Stimulated activated memory B cell treated with anti-CD40 and anti-IgM and Interleukin-4, amounts not matched to agents 10 μg/mL and 1 μg/mL and 100 μg/mL, for 72 hours (primary cell): ENCODE measurements at regions not wholly inside any gene's neighbourhood (a gene's known extent, or its start where the extent isn't known, plus 50 kb on each side); places are given as distances from the start of the nearest gene placed in this dataset.
"Not testable (repeated sequence)": the region's sequence is repeated elsewhere in the genome, so short reads cannot be mapped to it uniquely, and the experiment has no call there.

Experiments used
- ATAC-seq: fragments of 150-1000 bp; cut with Tn5 transposase; 2 replicates; pipeline ENCODE4 v1.10.0; 2021
- H3K27ac Mint-ChIP-seq: one replicate; pipeline ENCODE4 v1.8.0; 2022; ENCODE audit warnings: mild to moderate bottlenecking, mixed read lengths
- H3K27me3 Mint-ChIP-seq: one replicate; pipeline ENCODE4 v1.8.0; 2022; ENCODE audit warnings: mixed read lengths
- H3K36me3 Mint-ChIP-seq: one replicate; pipeline ENCODE4 v1.8.0; 2022; ENCODE audit warnings: mixed read lengths
- H3K4me1 Mint-ChIP-seq: one replicate; pipeline ENCODE4 v1.8.0; 2022; ENCODE audit warnings: mixed read lengths
- H3K4me3 Mint-ChIP-seq: one replicate; pipeline ENCODE4 v1.8.0; 2022; ENCODE audit warnings: mild to moderate bottlenecking, moderate library complexity, mixed read lengths
- H3K9me3 Mint-ChIP-seq: one replicate; pipeline ENCODE4 v1.8.0; 2022; ENCODE audit warnings: mixed read lengths

- no peak for ATAC-seq
- peaks cover 2% of the 10 kb centered on the region for H3K9me3 Mint-ChIP-seq
- no peak overlapping the region for H3K4me3 Mint-ChIP-seq
- H3K36me3 Mint-ChIP-seq: no peaks in the 10 kb centered on the region
- H3K4me1 Mint-ChIP-seq: peaks cover 20% of the 10 kb centered on the region
- H3K27me3 Mint-ChIP-seq: peaks cover 5% of the 10 kb centered on the region
- no peak overlapping the region for H3K27ac Mint-ChIP-seq
These were observed 223.3 kb downstream of the FAM43A start for GRCh38 chr3:194908972-194909371.

DNA sequence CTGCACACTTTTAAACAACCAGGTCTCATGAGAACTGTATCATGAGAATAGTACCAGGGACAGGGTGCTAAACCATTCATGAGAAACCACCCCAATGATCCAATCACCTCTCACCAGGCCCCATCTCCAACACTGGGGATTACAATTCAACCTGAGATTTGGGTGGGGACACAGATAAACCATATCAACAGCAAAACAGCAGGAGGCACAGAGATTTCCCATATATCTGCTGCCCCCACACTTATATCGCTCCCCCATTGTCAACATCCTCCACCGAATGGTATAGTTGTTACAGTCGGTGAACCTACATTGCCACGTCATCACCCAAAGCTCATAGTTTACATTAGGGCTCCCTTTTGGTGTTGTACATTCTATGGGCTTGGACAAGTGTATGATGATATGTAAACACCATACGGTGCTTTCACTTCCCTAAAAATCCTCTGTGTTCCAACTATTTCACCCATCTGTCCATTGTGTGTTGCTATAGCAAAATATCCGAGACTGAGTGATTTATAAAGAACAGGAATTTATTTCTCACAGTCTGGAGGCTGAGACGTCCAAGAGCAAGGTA is 224.8 kb downstream of the FAM43A start:
- Mint-ChIP-seq H3K27ac (no peak overlapping the region), H3K9me3 (peaks cover 2% of the 10 kb centered on the region), H3K36me3 (no peaks in the 10 kb centered on the region), H3K4me3 (no peak overlapping the region), H3K27me3 (peaks cover 5% of the 10 kb centered on the region), H3K4me1 (peaks cover 20% of the 10 kb centered on the region)
- no peak for ATAC-seq

DNA sequence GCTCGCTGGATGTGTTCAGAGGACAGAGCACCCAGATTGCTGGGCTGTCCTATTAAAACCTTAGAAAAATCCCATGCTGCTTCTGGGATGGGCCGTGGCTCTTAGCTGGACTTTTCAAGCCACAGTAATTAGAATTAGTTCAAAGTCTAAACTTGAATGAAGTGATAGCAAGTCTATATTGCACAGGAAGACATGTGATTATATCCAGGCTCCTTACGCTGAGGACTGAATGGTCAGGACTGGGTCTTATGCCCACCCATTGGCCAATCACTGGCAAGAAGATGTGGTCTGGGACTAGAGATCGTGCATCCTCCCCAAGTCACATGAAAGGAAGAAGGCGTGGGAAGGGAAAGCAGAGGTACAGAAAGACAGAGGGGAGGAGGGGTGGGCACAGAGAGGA is 227.6 kb downstream of the FAM43A start:
- Mint-ChIP-seq H3K4me3 (no peak overlapping the region), H3K4me1 (peaks cover 8% of the 10 kb centered on the region), H3K27ac (no peak overlapping the region), H3K27me3 (peaks cover 5% of the 10 kb centered on the region), H3K36me3 (peaks cover 3% of the 10 kb centered on the region), H3K9me3 (peaks cover 6% of the 10 kb centered on the region)
- ATAC-seq: no peak

DNA sequence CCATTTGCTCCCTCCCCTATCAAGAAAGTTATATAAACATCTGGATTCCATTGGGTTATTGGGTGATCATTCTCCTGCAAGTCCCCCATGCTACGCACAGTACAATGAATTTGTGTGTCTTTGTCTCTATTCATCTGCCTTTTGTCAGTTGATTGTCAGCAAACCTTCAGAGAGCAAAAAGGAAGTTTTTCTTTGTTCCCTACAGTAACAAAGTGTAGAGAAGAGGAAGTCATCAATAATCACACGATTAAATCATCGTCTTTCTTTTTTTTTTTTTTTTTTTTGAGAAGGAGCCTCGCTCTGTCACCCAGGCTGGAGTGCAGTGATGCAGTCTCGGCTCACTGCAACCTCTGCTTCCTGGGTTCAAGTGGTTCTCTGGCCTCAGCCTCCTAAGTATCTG is 239.2 kb downstream of the FAM43A start:
- not testable (repeated sequence) for H3K27me3 Mint-ChIP-seq, H3K4me3 Mint-ChIP-seq, H3K9me3 Mint-ChIP-seq, ATAC-seq, H3K36me3 Mint-ChIP-seq, H3K4me1 Mint-ChIP-seq, H3K27ac Mint-ChIP-seq

- H3K27ac Mint-ChIP-seq: no peak overlapping the region
- no peak for ATAC-seq
- no peak overlapping the region for H3K4me3 Mint-ChIP-seq
- no peaks in the 10 kb centered on the region for H3K36me3 Mint-ChIP-seq
- H3K9me3 Mint-ChIP-seq: peaks cover 3% of the 10 kb centered on the region
- H3K27me3 Mint-ChIP-seq: peaks cover 10% of the 10 kb centered on the region
- H3K4me1 Mint-ChIP-seq: peaks cover 9% of the 10 kb centered on the region
These were observed 239.9 kb downstream of the FAM43A start for GRCh38 chr3:194925614-194926013.

DNA sequence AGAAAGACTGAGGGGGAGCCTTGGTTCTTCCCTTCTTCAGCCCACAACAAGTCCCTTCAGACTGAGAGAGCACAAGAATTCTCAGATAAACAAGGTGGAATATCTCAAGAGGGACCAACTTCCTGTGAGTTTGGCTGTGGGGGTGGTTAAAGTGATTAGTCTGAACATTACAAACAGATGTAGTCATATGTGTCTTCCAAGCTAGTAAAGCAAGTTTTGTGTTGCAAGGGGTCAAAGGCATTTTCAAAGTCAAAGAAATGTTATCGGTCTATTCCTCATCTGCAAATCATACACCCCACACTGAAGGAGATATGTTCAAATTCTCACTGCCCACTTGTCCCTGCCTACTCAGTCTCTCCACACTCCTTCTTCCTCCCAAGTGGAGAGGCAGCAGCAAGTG is 242.5 kb downstream of the FAM43A start:
- ATAC-seq: no peak

GRCh38 chr3:194928831-194929577 is 243.3 kb downstream of the FAM43A start:
- Mint-ChIP-seq H3K27me3 (peaks cover 34% of the 10 kb centered on the region), H3K4me1 (peaks cover 9% of the 10 kb centered on the region), H3K36me3 (no peaks in the 10 kb centered on the region), H3K9me3 (peaks cover 5% of the 10 kb centered on the region), H3K27ac (no peak overlapping the region), H3K4me3 (no peak overlapping the region)
- ATAC-seq: no peak

More for the DNA sequence above, 242.5 kb downstream of the FAM43A start:
- peaks cover 5% of the 10 kb centered on the region for H3K9me3 Mint-ChIP-seq
- H3K4me3 Mint-ChIP-seq: no peak overlapping the region
- peaks cover 34% of the 10 kb centered on the region for H3K27me3 Mint-ChIP-seq
- H3K4me1 Mint-ChIP-seq: peaks cover 9% of the 10 kb centered on the region
- H3K36me3 Mint-ChIP-seq: no peaks in the 10 kb centered on the region
- no peak overlapping the region for H3K27ac Mint-ChIP-seq

- Mint-ChIP-seq H3K36me3 (no peaks in the 10 kb centered on the region), H3K4me1 (peaks cover 9% of the 10 kb centered on the region), H3K4me3 (no peak overlapping the region), H3K27me3 (peaks cover 34% of the 10 kb centered on the region), H3K9me3 (peaks cover 5% of the 10 kb centered on the region), H3K27ac (no peak overlapping the region)
- no peak for ATAC-seq
These were observed 243.9 kb downstream of the FAM43A start for GRCh38 chr3:194929578-194929960.

- Mint-ChIP-seq H3K36me3 (no peaks in the 10 kb centered on the region), H3K4me3 (no peak overlapping the region), H3K27me3 (peaks cover 34% of the 10 kb centered on the region), H3K27ac (no peak overlapping the region), H3K4me1 (peaks cover 9% of the 10 kb centered on the region), H3K9me3 (peaks cover 5% of the 10 kb centered on the region)
- no peak for ATAC-seq
These were observed 244.9 kb downstream of the FAM43A start for GRCh38 chr3:194930377-194931204.

GRCh38 chr3:194931347-194931746 is 245.7 kb downstream of the FAM43A start:
- Mint-ChIP-seq H3K36me3 (no peaks in the 10 kb centered on the region), H3K27me3 (peaks cover 34% of the 10 kb centered on the region), H3K9me3 (peaks cover 5% of the 10 kb centered on the region), H3K4me1 (peaks cover 13% of the 10 kb centered on the region), H3K27ac (no peak overlapping the region), H3K4me3 (no peak overlapping the region)
- no peak for ATAC-seq

DNA sequence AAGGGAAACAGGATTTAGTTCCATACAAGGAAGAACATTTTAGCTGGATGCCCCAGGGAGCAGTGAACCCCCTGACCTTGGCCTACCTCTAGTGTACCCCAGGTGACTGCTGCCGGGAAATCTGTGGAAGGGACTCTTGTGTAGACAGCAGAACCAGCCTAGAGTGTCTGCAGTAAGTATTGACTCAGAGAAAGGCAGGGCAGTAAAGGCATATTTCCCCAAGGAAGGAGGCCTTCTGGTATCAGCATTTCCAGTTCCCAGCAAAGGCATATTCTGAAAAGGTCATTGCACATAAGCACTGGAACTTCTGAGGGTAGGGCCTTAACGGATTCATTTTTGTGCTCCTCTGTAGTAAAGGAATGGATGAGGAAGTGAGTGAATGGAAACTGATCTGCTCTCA is 246.2 kb downstream of the FAM43A start:
- peaks cover 34% of the 10 kb centered on the region for H3K27me3 Mint-ChIP-seq
- no peak for ATAC-seq
- peaks cover 13% of the 10 kb centered on the region for H3K4me1 Mint-ChIP-seq
- H3K9me3 Mint-ChIP-seq: peaks cover 5% of the 10 kb centered on the region
- H3K4me3 Mint-ChIP-seq: no peak overlapping the region
- no peak overlapping the region for H3K27ac Mint-ChIP-seq
- H3K36me3 Mint-ChIP-seq: no peaks in the 10 kb centered on the region

- ATAC-seq: no peak
- Mint-ChIP-seq H3K4me3 (no peak overlapping the region), H3K4me1 (peaks cover 13% of the 10 kb centered on the region), H3K36me3 (no peaks in the 10 kb centered on the region), H3K27ac (no peak overlapping the region), H3K27me3 (peaks cover 34% of the 10 kb centered on the region), H3K9me3 (peaks cover 5% of the 10 kb centered on the region)
These were observed 247.8 kb downstream of the FAM43A start for GRCh38 chr3:194933465-194933864.

GRCh38 chr3:194935061-194935460 is 249.4 kb downstream of the FAM43A start:
- H3K36me3 Mint-ChIP-seq: no peaks in the 10 kb centered on the region
- H3K4me1 Mint-ChIP-seq: peaks cover 4% of the 10 kb centered on the region
- peaks cover 24% of the 10 kb centered on the region for H3K27me3 Mint-ChIP-seq
- H3K9me3 Mint-ChIP-seq: peaks cover 5% of the 10 kb centered on the region
- no peak overlapping the region for H3K4me3 Mint-ChIP-seq
- no peak for ATAC-seq
- H3K27ac Mint-ChIP-seq: no peak overlapping the region

DNA sequence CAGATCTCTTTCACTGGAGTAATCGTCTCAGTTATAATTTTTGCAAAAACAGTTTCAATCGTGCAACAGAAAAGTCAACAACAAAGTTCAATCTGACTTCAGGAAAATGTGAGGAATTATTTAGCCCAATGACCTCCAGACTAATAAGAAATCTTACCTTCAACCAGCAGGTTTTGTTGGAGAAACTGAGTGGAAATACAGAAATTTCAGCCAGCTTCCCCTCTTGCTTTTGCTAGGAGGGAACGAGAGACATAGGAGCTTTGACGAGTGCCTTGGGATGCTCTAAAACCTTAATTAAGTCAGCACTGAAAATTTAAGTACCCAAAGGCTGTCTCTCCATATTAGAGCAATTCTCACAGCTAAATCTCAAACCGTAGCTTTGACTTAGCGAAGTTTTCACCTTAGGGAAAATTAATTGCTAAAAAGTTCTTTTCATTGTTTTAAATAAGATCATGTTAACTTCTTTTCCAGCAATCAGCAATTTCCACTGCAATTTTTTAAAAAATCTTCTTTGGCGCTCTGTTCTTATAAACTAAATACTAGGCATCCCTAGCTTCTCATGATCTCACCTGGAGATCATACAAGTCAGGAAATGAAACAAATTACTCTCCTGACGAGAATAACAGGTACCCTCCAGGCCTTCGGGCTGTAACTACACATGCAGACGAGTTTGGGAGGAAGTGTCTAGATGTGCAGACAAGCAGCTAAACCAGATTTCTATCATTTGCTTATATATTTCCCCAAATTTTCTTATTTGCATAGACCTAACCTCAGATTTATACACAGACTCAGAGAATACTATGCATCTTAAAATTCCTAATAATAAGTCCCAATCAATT is 250.2 kb downstream of the FAM43A start:
- H3K27me3 Mint-ChIP-seq: peaks cover 26% of the 10 kb centered on the region
- peaks cover 5% of the 10 kb centered on the region for H3K9me3 Mint-ChIP-seq
- H3K27ac Mint-ChIP-seq: no peak overlapping the region
- no peak overlapping the region for H3K4me3 Mint-ChIP-seq
- H3K36me3 Mint-ChIP-seq: no peaks in the 10 kb centered on the region
- H3K4me1 Mint-ChIP-seq: peaks cover 6% of the 10 kb centered on the region
- no peak for ATAC-seq

- peaks cover 5% of the 10 kb centered on the region for H3K9me3 Mint-ChIP-seq
- H3K27me3 Mint-ChIP-seq: peaks cover 25% of the 10 kb centered on the region
- peaks cover 12% of the 10 kb centered on the region for H3K4me1 Mint-ChIP-seq
- no peak for ATAC-seq
- H3K27ac Mint-ChIP-seq: no peak overlapping the region
- H3K4me3 Mint-ChIP-seq: no peak overlapping the region
- H3K36me3 Mint-ChIP-seq: no peaks in the 10 kb centered on the region
These were observed 251.0 kb downstream of the FAM43A start for GRCh38 chr3:194936659-194937058.
